ENCODE measurements at regions not wholly inside any gene's neighbourhood (a gene's known extent, or its start where the extent isn't known, plus 50 kb on each side); places are given as distances from the start of the nearest gene placed in this dataset.
"Not testable (repeated sequence)": the region's sequence is repeated elsewhere in the genome, so short reads cannot be mapped to it uniquely, and the experiment has no call there.

DNA sequence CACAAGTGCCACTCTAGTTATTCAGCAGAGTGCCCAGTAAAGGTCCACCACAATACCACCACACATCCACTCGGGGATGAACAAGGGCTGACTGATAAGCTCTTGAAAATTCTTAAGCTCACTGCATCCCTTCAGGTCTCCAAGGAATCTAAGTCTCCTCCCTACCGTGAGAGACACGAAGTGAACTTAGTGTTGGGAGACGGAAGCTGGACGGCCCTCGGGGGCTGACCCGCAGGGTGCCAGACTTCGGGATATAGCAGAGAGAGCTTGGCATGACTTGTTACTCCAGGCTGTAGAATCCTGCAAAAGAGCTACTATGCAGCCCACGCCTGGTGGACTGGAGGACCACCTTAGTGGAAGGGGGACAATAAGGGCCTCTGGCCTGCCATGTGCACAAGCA lies 75.1 kb downstream of the LYZL1 start:
- H3K27me3 Mint-ChIP-seq, H3K36me3 Mint-ChIP-seq, H3K9me3 Mint-ChIP-seq, H3K4me3 Mint-ChIP-seq, ATAC-seq, H3K27ac Mint-ChIP-seq, POLR2A ChIA-PET, H3K4me1 Mint-ChIP-seq, DNase-seq: not testable (repeated sequence)

DNA sequence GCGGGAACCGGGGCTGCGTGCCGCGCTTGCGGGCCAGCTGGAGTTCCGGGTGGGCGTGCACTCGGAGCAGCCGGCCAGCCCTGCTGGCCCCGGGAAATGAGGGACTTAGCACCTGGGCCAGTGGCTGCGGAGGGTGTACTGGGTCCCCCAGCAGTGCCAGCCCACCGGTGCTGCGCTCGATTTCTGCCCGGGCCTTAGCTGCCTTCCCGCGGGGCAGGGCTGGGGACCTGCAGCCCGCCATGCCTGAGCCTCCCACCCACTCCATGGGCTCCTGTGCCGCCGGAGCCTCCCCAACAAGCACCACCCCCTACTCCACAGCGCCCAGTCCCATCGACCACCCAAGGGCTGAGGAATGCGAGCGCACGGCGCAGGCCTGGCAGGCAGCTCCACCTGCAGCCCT lies 77.3 kb downstream of the LYZL1 start:
- H3K4me3 Mint-ChIP-seq, DNase-seq, H3K27ac Mint-ChIP-seq, H3K9me3 Mint-ChIP-seq, H3K36me3 Mint-ChIP-seq, H3K4me1 Mint-ChIP-seq, POLR2A ChIA-PET, ATAC-seq: not testable (repeated sequence)
- H3K27me3 Mint-ChIP-seq = peaks cover 12 to 26% (median 16%) of the 10 kb centered on the region in 5 donors

DNA sequence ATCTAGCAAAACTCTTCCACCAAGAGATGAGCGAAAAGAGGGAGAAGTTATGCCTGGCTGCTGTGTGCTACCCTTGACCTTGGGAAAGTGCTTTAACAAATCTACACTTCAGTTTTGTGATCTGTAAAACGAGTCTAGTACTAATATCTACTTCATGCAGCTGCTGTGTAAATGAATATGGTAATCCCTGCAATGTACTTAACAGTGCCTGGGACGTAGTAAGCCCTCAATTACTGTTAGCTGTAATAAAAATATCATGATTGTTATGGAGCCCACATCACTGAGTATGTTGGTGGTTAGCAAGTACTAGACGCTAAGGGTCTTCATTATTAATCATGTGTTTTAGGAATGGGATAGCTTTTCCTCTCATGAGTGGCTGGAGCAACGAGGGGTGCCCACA lies 80.5 kb downstream of the LYZL1 start:
- no peak overlapping the region for H3K27ac Mint-ChIP-seq
- POLR2A ChIA-PET = no interaction called here

DNA sequence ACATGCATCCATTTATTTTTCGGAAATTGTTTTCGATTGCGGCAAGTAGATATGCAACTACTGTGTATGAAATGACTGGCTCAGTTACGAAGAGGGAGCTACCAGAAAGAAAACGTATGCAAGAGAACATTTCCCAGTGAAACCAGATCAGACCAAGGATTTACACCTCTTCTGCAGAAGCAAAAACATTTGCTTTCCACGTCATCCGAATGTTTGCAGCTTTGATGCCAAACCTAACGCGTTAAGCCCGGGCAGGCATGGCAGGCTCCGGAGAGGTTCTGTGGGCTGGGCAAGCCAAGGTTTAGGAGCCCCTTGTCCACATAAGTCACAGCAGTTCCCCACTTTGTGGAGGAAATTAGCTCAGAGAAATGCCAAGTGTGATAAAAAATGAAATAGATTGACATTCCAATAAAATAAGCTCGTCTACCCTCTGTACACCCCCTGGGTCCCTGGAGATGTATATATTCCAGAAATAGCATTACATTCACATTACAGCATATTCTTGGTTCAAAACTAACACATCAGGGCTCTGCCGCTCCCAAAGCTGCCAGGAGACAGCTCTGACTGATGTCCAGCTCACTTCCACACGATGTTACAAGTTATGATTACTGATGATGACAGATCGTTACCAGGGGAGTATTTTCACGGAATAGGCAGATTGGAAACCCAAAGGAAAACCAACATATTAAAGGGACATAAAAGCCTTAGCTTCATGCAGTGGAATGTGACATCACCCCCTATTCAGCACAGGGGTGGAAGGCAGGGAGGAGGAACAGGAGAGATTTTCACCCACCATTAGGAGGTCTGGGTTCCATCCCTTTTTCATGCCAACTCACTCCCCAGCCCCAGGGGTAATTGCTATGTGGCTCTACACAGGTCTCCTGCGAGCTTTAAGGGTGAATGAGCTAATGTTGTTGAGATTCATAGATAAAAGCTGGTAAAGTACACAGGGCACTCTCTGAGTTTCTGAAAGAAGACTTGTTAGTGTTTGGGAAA lies 81.5 kb downstream of the LYZL1 start:
- no peak for DNase-seq
- Mint-ChIP-seq H3K36me3 (no peaks in the 10 kb centered on the region), H3K27me3 (peaks cover 16 to 42% (median 21%) of the 10 kb centered on the region in 5 donors), H3K27ac (no peak overlapping the region), H3K4me1 (no peaks in the 10 kb centered on the region), H3K9me3 (no peaks in the 10 kb centered on the region), H3K4me3 (no peak overlapping the region)
- POLR2A ChIA-PET = no interaction called here
- no peak for ATAC-seq

More for the DNA sequence above, 80.5 kb downstream of the LYZL1 start:
- Mint-ChIP-seq H3K4me1 (no peaks in the 10 kb centered on the region), H3K27me3 (peaks cover 16 to 42% (median 21%) of the 10 kb centered on the region in 5 donors), H3K4me3 (no peak overlapping the region), H3K36me3 (no peaks in the 10 kb centered on the region), H3K9me3 (no peaks in the 10 kb centered on the region)
- no peak for DNase-seq
- ATAC-seq = no peak

DNA sequence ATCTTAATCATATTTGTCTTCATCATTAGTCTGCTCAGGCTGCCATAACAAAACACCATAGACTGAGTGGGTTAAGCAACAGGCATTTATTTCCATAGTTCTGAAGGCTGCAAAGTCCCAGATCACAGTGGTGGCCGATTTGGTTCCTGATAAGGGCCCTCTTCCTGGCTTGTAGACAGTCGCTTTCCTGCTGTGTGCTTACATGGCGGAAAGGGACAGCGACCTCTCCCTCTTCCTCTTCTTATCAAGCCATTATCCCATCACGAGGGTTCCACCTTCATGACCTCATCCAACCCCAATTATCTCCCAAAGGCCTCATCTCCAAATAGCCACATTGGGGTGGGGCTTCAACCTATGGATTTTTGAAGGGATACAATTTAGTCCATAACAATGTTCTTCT lies 84.0 kb downstream of the LYZL1 start:
- no peak overlapping the region for H3K4me3 Mint-ChIP-seq
- H3K27me3 Mint-ChIP-seq = peaks cover 16 to 42% (median 21%) of the 10 kb centered on the region in 5 donors
- H3K36me3 Mint-ChIP-seq = no peaks in the 10 kb centered on the region
- no peak overlapping the region for H3K27ac Mint-ChIP-seq
- DNase-seq (no peak), ATAC-seq (no peak)
- H3K9me3 Mint-ChIP-seq = no peaks in the 10 kb centered on the region
- POLR2A ChIA-PET = no interaction called here
- H3K4me1 Mint-ChIP-seq = no peaks in the 10 kb centered on the region

DNA sequence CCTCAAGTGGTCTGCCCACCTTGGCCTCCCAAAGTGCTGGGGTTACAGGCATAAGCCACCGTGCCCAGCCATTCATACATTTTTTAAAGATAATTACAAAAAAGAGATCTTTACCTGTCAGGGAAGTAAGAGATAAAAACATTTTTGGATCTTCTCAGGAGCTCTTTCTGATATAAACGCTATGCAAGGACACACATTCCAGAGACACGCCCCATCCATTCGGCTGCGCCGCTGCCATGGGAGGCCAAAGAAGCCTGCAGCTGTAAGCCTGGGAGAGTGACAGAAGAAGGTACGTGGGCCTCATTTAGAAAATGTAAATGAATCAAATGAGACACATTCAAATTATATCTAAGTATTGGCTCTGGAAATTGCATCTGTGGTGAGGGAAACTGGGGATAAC lies 85.3 kb downstream of the LYZL1 start:
- ATAC-seq (no peak), DNase-seq (no peak)
- H3K36me3 Mint-ChIP-seq = no peaks in the 10 kb centered on the region
- no peak overlapping the region for H3K4me3 Mint-ChIP-seq
- POLR2A ChIA-PET = no interaction called here
- peaks cover 0 to 4% (median 0%) of the 10 kb centered on the region in 4 donors for H3K4me1 Mint-ChIP-seq
- no peak overlapping the region for H3K27ac Mint-ChIP-seq
- H3K9me3 Mint-ChIP-seq = no peaks in the 10 kb centered on the region
- peaks cover 12 to 36% (median 21%) of the 10 kb centered on the region in 5 donors for H3K27me3 Mint-ChIP-seq

DNA sequence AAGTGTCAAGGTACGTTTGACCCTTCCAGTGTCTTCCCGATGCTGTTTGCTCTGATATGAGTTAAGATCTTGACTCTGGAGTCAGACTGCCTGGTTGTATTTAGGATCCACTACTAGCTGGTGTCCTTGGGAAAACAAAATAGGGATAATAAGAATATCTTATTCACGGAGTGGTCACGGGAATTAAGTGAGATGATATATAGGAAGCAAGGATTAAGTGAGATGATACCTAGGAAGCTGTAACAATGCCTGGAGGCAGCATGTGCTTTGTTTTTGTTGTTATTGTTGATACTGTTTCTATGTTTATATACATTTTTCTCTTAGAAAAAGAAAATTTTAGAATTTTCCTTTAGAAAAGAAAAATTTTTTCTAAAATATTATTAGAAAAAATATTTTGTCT lies 87.0 kb downstream of the LYZL1 start:
- H3K27me3 Mint-ChIP-seq = peaks cover 2 to 19% (median 12%) of the 10 kb centered on the region in 5 donors
- no peaks in the 10 kb centered on the region for H3K9me3 Mint-ChIP-seq
- ATAC-seq (no peak), DNase-seq (no peak)
- H3K4me1 Mint-ChIP-seq = peaks cover 7 to 13% (median 12%) of the 10 kb centered on the region in 4 donors
- H3K36me3 Mint-ChIP-seq = no peaks in the 10 kb centered on the region
- no peak overlapping the region for H3K27ac Mint-ChIP-seq
- H3K4me3 Mint-ChIP-seq = no peak overlapping the region
- POLR2A ChIA-PET = no interaction called here

DNA sequence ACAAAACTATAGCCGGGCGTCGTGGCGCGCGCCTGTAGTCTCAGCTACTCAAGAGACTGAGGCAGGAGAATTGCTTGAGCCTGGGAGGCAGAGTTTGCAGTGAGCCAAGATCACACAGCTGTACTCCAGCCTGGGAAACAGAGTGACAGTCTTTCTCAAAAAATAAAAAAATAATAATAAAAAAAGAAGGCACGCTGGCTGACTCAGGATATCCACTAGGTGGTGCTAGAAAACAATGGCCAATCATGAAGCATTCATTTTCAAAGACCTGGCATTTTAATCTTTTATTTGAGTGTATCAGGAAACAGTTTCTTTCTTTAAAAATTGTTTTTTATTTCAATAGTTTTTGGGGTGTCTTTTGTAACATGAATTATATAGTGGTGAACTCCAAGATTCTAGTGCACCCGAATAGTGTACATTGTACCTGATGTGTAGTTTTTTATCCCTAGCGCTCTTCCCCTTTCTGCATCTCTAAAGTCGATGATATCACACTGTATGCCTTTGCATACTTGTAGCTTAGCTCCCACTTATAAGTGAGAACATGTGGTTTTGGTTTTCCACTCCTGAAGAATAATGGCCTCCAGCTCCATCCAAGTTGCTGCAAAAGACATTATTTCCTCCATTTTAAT lies 88.6 kb downstream of the LYZL1 start:
- no peaks in the 10 kb centered on the region for H3K9me3 Mint-ChIP-seq
- DNase-seq (peak in 3 of 10 donors; percentile 7 to 40 (median 29)), ATAC-seq (no peak)
- no peak overlapping the region for H3K4me3 Mint-ChIP-seq
- peaks cover 0 to 10% (median 7%) of the 10 kb centered on the region in 5 donors for H3K27me3 Mint-ChIP-seq
- POLR2A ChIA-PET = no interaction called here
- H3K36me3 Mint-ChIP-seq = no peaks in the 10 kb centered on the region
- peaks cover 7 to 13% (median 12%) of the 10 kb centered on the region in 4 donors for H3K4me1 Mint-ChIP-seq
- no peak overlapping the region for H3K27ac Mint-ChIP-seq

DNA sequence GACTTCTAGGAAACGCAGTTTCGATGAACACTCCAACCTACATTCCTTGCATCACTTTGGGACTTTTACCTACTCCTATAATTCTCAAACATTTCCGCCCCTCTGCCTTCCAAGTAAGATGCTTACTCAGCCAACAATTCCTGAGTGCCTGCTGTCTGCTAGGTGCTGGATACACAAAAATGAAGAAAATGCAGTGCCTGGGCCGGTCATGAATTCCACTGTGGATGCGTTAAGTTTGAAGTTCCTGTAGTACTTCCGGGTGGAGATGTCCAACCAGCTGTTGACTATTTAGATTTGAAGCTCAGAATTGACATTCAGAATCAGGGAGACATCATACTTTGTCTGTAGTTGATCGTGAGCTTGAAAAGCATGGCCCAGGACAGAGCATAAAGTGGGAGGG lies 89.2 kb downstream of the LYZL1 start:
- H3K27me3 Mint-ChIP-seq = peaks cover 2 to 7% (median 4%) of the 10 kb centered on the region in 5 donors
- peak overlapping the region in 1 of 10 donors; percentile 83 for H3K27ac Mint-ChIP-seq
- no peaks in the 10 kb centered on the region for H3K36me3 Mint-ChIP-seq
- DNase-seq (no peak), ATAC-seq (no peak)
- H3K9me3 Mint-ChIP-seq = no peaks in the 10 kb centered on the region
- peaks cover 7 to 13% (median 12%) of the 10 kb centered on the region in 4 donors for H3K4me1 Mint-ChIP-seq
- POLR2A ChIA-PET = no interaction called here
- H3K4me3 Mint-ChIP-seq = no peak overlapping the region

DNA sequence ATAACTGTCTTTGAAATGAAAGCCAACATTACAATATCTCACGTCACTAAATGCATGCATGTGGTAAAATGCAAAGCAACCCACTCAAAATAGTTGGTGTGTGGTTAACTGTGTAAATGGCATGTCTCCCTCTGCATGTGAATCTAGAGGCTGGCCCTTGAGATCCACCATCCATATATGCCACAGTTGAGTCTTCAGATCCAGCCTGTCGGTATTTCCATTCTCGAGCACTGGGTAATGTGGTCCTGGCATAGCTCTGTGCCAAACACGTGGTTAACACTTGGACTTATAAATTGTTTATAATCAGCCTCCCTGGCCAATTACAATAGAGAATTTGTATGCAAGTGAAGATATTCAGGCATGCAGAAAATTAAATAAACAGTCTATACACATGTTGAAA lies 90.3 kb downstream of the LYZL1 start:
- no peak for DNase-seq
- no peak overlapping the region for H3K4me3 Mint-ChIP-seq

DNA sequence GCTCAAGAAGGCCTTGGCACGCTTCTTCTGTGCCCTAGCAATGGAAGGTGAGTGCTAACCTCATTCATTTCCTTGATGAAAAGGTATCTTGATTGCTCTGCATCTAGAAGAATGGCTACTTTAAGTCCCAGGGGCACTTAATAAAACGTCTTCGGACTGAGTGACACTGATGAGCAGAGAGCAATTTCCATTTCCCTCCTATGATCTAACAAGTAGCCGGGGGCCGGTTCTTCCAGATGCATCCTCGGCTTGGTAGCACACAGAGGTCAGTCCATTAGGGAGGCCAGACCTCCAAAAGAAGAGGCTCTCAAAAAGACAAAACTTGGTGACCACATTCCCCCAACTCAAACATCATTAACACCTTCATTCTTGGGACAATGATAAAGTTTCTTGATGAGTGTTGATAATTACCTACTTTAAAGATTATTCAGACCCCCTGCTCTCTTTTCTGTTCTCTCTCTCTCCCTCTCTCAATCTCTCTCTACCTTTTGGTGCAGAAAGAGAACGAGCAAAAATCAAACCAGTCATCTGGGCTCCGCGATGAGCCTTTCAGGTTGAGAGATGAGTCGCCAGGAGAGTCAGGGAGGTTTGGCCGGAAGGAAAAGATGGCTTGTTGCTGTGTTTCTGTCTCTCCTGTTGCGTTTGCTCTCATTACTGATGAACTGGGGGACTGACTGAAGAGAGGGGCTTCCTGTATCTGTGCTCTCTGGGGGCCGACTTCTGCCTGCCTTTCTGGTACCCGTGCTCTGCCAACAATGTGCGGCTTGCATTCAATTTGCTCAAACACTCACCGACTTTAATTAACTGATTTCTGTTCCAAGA lies 91.1 kb downstream of the LYZL1 start:
- Mint-ChIP-seq H3K4me1 (peaks cover 7 to 13% (median 12%) of the 10 kb centered on the region in 4 donors), H3K4me3 (peak overlapping the region in 9 of 10 donors; percentile 5 to 80 (median 49)), H3K27me3 (peaks cover 0 to 11% (median 2%) of the 10 kb centered on the region in 5 donors), H3K27ac (peak overlapping the region in 7 of 10 donors; percentile 6 to 73 (median 52))
- DNase-seq, POLR2A ChIA-PET, ATAC-seq, H3K36me3 Mint-ChIP-seq, H3K9me3 Mint-ChIP-seq: not testable (repeated sequence)

More for the DNA sequence above, 90.3 kb downstream of the LYZL1 start:
- Mint-ChIP-seq H3K27me3 (peaks cover 0 to 11% (median 2%) of the 10 kb centered on the region in 5 donors), H3K9me3 (no peaks in the 10 kb centered on the region), H3K27ac (no peak overlapping the region), H3K36me3 (no peaks in the 10 kb centered on the region), H3K4me1 (peaks cover 7 to 13% (median 12%) of the 10 kb centered on the region in 4 donors)
- ATAC-seq = no peak
- POLR2A ChIA-PET = no interaction called here

DNA sequence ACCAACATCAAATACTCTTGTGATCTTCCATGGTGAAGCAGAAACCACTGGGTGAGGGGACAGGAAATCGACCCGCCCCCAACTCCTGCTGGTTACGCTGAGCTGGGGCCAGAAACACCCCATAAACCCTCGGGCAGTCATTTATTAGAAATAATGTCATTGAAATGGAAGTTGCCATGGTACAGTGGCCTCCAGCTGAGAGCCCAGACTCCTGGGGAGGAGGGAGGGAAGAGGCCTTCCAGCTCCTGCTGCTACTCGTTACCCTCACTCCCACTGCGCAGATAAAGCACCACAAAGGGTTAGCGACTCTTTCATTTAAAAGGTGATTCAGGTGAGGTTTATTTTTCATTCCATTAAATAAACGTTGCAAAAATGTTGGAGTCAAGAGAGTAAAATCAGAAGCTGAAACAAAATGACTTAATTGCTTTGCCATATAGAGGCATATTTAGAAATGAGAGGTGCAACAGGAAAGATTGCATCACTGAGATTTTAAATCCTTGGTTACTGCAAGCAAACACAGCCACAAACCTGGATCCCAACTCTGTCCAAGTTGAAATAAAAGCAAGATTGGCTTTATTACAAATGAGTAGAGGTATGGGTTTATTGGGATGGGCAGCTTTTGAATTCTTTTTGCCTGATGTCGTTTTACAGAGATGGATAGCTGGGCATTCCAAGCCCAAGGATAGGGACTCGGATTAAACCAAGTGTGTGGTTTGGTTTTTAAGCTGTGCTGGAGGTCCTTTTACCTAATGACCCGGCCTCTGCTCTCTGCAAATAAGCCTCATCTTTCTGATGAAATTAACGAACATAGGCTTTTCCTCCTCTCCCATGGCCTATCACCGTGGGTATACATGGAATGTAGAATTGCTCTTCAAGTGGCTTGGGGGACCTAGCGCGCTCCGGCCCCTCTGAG lies 92.0 kb downstream of the LYZL1 start:
- DNase-seq, H3K9me3 Mint-ChIP-seq, H3K36me3 Mint-ChIP-seq, POLR2A ChIA-PET, ATAC-seq: not testable (repeated sequence)
- Mint-ChIP-seq H3K4me1 (peaks cover 7 to 13% (median 12%) of the 10 kb centered on the region in 4 donors), H3K27ac (peak overlapping the region in 6 of 10 donors; percentile 26 to 73 (median 56)), H3K4me3 (peak overlapping the region in 8 of 10 donors; percentile 20 to 80 (median 50)), H3K27me3 (peaks cover 0 to 11% (median 2%) of the 10 kb centered on the region in 5 donors)
